ENCODE measurements at regions not wholly inside any gene's neighbourhood (a gene's known extent, or its start where the extent isn't known, plus 50 kb on each side); places are given as distances from the start of the nearest gene placed in this dataset.

GRCh38 chr2:7210712-7211111 lies 293.5 kb downstream of the RNF144A start:
- DNase-seq (ENCODE audit: low spot score) = no peak

- DNase-seq (ENCODE audit: low spot score) = no peak
These were observed 308.6 kb downstream of the RNF144A start for GRCh38 chr2:7225848-7226247.

- no peak for DNase-seq (ENCODE audit: low spot score)
These were observed 309.3 kb downstream of the RNF144A start for GRCh38 chr2:7226501-7226900.

- no peak for DNase-seq (ENCODE audit: low spot score)
These were observed 315.9 kb downstream of the RNF144A start for GRCh38 chr2:7233126-7233525.

- no peak for DNase-seq (ENCODE audit: low spot score)
These were observed 320.3 kb downstream of the RNF144A start for GRCh38 chr2:7237466-7237865.

DNA sequence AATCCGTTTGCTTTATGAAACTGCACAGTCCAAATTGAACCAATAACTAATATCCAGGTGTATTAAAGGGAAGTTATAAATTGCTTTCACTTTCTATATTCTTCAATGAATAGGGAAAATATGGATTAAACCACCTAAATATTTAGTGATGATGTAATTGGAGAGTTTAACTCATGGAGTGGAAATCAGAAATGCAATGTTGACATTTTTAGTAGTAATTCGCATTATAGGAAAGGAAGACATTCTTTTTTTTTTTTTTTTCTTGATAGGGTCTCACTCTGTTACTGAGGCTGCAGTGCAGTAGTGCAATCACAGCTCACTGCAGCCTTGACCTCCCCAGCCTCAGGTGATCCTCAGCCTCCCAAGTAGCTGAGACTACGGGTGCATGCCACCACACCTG lies 321.9 kb downstream of the RNF144A start:
- no peak for DNase-seq (ENCODE audit: low spot score)

- no peak for DNase-seq (ENCODE audit: low spot score)
These were observed 324.0 kb downstream of the RNF144A start for GRCh38 chr2:7241041-7241745.

GRCh38 chr2:7242189-7242867 lies 325.1 kb downstream of the RNF144A start:
- DNase-seq (ENCODE audit: low spot score) = no peak

- no peak for DNase-seq (ENCODE audit: low spot score)
These were observed 326.1 kb downstream of the RNF144A start for GRCh38 chr2:7243276-7243675.

DNA sequence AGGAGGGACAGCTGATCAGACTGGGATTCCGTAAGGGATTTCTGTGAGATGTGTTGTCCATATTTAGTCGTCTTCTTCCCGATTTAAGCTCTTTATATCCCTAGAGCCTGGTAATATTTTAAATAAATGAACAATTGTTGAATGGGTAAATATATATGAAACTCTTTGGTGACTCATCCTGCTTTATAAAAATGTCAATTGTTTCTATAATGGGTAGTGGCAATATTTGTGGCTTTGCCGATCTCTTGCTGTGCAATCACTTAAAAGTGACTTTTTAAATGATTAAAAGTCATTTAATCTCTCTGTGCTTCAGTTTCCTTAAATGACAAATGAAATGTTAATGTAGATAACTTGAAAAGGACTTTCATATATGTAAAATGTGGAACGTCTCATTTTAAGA lies 339.2 kb downstream of the RNF144A start:
- no peak for DNase-seq (ENCODE audit: low spot score)

- DNase-seq (ENCODE audit: low spot score) = no peak
These were observed 345.5 kb downstream of the RNF144A start for GRCh38 chr2:7262727-7263126.

DNA sequence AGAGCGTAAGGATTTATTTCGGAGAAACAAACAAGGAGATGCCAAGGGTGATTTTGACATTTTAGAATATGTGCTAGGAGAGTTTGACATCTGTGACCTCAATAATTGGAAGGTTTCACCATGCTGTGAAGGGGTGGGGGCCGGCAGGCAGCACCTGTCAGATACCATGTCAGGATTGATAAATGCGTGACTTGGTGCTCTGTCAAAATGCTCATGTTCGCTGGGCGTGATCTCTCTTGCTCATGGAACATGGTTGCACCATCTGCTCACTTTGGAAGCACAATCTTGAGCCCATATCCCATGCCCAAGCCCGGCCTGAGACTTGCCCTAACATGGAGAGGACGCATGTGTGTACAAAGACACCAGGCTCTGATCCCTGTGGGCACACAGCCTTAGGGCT lies 347.6 kb downstream of the RNF144A start:
- DNase-seq (ENCODE audit: low spot score) = no peak

DNA sequence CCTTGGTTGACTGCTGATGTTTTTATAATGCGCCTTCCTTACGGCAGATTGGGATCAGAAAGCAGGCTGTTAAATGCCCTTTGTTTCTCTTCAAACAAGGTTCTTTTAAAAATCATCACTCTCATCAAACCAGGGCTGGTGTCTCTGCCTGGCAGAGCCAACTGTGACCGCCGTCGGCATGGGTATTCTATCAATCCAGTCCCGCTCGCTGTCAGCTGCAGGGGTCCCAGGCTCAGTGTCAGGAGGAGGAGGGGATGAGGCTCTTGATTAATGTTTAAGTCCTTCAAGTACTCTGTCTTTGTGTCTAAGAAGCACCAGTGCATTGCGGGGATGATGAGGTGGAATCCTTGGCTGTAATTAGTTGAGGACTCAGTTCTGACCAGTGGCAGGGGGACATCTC lies 348.1 kb downstream of the RNF144A start:
- DNase-seq (ENCODE audit: low spot score) = no peak

GRCh38 chr2:7269106-7269643 lies 352.0 kb downstream of the RNF144A start:
- no peak for DNase-seq (ENCODE audit: low spot score)

GRCh38 chr2:7270011-7270431 lies 352.8 kb downstream of the RNF144A start:
- DNase-seq (ENCODE audit: low spot score) = no peak

DNA sequence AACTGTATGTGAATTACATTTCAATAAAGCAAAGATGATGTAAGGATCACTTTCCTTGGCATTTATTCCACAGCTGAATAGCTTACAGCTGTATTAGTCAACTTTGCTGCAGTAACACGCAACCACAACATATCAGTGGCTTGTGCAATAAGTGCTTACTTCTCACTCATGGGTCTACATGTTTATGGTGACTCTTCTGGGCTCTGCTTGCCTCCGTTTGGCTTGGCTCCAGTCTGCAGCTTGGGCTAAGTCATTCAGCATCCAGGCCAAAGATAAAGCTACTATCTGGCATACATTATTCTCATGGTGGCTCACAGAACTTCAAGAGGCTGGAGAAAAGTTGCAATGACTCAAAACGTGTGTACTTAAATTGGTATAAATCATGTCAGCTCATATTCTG lies 355.0 kb downstream of the RNF144A start:
- no peak for DNase-seq (ENCODE audit: low spot score)

GRCh38 chr2:7278984-7279383 lies 361.8 kb downstream of the RNF144A start:
- no peak for DNase-seq (ENCODE audit: low spot score)

GRCh38 chr2:7279421-7279949 lies 362.3 kb downstream of the RNF144A start:
- DNase-seq (ENCODE audit: low spot score) = no peak

DNA sequence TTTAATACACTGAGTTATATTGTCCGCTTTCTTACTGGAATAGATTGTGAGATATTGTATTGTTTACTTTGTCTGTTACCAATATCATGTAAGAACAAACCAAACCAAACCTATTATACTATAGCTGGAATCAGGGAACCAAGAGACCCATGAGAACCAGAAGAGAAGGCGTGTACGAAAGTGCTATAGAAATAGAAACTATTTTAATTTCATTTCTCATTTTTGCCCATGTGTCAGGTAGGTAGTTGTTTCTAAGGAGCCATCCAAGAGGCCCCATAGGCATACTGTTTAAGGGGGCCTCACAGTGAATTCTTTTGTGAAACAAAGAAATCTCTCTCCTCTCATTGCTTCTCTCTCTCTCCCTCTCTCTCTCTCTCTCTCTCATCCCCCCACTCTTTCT lies 363.6 kb downstream of the RNF144A start:
- DNase-seq (ENCODE audit: low spot score) = no peak

DNA sequence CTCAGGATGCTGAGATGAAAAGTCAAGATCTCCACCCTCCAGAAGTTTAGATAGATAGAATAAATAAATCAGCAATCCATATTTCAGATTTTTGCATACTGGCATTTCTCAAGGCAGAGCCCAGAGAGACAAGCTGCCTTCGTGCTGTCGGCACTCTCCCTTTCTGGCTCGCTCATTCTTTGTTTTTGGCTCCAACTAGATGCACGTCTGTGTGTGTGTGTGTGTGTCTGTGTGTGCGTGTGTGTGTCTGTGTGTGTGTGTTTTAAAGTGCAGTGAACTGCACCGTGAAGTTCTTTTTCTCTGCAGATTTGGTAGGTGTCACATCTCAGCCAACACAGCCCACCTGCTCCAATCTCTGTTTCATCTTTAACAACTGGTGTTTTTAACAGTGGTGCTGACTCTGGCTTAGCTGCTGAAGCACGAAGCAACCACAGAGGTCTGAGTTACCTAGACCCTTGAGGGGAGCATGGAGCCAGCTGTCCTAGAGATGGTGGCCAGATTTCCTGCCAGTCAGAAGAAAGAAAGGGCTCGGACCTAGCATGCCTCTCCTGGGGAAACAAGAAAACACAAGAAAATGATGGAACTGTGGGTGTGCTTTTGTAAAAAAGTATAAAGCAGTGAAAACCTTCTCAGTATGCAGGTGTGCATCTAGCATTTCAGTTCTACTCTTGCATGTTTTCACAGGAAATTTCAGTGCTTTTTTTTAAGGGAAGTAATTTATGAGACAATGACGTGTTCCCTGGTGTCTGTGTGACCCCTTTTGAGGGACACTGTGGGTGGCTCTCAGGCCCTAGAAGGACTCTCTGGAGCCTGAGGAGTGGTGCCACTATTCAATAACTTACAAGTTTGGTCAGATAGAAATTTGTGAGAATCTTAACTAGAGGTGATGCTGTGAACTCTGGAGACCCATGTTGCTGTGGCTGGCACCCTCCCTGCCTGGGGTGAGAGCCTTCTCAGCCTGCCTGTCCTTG lies 364.3 kb downstream of the RNF144A start:
- DNase-seq (ENCODE audit: low spot score) = no peak

- DNase-seq (ENCODE audit: low spot score) = no peak
These were observed 368.9 kb downstream of the RNF144A start for GRCh38 chr2:7286120-7286519.

DNA sequence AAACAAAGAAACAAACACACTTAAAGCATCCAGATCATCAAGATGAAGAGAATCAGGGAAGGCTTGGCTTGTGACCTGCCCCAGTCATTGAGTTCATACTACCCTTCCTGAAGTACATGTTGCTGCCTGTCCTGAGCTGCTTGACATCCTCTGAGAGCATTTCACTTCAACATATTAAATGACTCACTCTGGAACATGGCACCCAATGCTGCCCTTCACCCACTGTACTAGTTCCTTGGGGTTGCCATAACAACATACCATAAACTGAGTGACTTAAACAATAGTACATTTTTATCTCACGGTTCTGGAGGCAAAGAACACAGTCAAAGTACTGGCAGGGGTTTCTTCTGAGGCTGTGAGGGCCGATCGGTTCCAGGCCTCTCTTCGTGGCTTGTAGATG lies 371.3 kb downstream of the RNF144A start:
- no peak for DNase-seq (ENCODE audit: low spot score)
